ENCODE measurements at regions not wholly inside any gene's neighbourhood (a gene's known extent, or its start where the extent isn't known, plus 50 kb on each side); places are given as distances from the start of the nearest gene placed in this dataset.

DNA sequence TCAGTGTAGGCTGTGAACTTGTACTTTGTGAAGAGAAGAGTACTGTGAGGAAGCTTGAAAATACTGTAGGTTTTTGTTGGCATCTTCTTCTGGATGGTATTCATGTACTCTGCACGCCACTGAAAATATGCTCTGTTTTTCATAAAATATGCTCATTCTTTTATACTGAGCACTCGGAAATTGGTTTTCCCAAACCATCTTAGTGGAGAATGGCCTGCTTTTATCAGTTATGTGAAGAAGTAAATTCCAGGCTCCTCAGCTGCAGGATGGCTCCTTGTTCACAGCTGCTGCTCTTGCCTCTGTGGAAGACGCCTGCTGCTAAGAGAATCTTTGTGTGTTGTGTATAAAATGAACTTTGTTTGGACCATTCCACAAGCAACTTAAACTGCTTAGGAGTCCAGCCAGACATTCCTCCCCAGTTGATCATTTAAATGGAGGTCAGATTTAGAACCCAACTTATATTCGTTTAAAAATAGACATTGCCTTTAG is 443.5 kb upstream of the RGS6 start:
- H3K4me3 ChIP-seq, result peak overlapping the region; percentile 5
- DNase-seq (ENCODE audit: low spot score), result no peak
- H3K4me1 ChIP-seq (ENCODE audit: control insufficient read depth in 1 of 2, low read depth in 2 of 2), result peaks cover 21 to 45% of the 10 kb centered on the region in 2 donors
- H3K9me3 ChIP-seq, result no peaks in the 10 kb centered on the region
- ATAC-seq (ENCODE audit: insufficient number of reproducible peaks, low FRiP score, low read depth), result no peak
- H3K27ac ChIP-seq, result peak overlapping the region; percentile 21 to 23
- no peak for TF ChIP-seq CTCF (IDR thresholded peaks at IDR 0.05)
- no peaks in the 10 kb centered on the region for H3K27me3 ChIP-seq (replicated peaks; ENCODE audit: insufficient read depth)
- H3K36me3 ChIP-seq, result no peaks in the 10 kb centered on the region

- H3K36me3 ChIP-seq, result no peaks in the 10 kb centered on the region
- no peak overlapping the region for H3K27ac ChIP-seq
- TF ChIP-seq CTCF (IDR thresholded peaks at IDR 0.05), result no peak
- peaks cover 21 to 45% of the 10 kb centered on the region in 2 donors for H3K4me1 ChIP-seq (ENCODE audit: control insufficient read depth in 1 of 2, low read depth in 2 of 2)
- DNase-seq (ENCODE audit: low spot score) (no peak), ATAC-seq (ENCODE audit: insufficient number of reproducible peaks, low FRiP score, low read depth) (no peak)
- no peaks in the 10 kb centered on the region for H3K27me3 ChIP-seq (replicated peaks; ENCODE audit: insufficient read depth)
- H3K9me3 ChIP-seq, result no peaks in the 10 kb centered on the region
- H3K4me3 ChIP-seq, result no peak overlapping the region
These were observed 442.5 kb upstream of the RGS6 start for GRCh38 chr14:71489742-71490141.

DNA sequence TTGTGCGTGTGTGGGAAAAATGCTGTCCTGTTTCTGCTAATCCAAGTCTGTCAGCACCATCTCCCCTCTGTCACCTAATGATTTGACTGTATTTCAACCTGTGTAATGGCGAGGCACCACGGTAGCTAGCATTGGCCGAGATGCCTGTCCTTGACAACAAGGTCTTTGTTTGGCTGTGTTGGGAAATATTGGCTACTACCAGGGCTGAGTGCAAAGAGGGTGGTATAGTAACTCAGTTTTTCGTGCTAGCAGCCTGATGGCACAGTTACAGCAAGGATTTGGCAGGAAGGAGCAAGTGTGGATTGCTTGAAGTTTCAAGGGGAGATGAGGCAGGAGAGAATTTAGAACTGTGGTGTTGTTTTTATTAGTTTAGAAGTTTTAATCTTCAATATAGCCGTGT is 440.3 kb upstream of the RGS6 start:
- DNase-seq (ENCODE audit: low spot score) (no peak), ATAC-seq (ENCODE audit: insufficient number of reproducible peaks, low FRiP score, low read depth) (no peak)
- H3K9me3 ChIP-seq, result no peaks in the 10 kb centered on the region
- no peaks in the 10 kb centered on the region for H3K27me3 ChIP-seq (replicated peaks; ENCODE audit: insufficient read depth)
- H3K4me1 ChIP-seq (ENCODE audit: control insufficient read depth in 1 of 2, low read depth in 2 of 2), result peaks cover 19 to 34% of the 10 kb centered on the region in 2 donors
- no peak overlapping the region for H3K27ac ChIP-seq
- no peaks in the 10 kb centered on the region for H3K36me3 ChIP-seq
- no peak overlapping the region for H3K4me3 ChIP-seq
- TF ChIP-seq CTCF (IDR thresholded peaks at IDR 0.05), result no peak

DNA sequence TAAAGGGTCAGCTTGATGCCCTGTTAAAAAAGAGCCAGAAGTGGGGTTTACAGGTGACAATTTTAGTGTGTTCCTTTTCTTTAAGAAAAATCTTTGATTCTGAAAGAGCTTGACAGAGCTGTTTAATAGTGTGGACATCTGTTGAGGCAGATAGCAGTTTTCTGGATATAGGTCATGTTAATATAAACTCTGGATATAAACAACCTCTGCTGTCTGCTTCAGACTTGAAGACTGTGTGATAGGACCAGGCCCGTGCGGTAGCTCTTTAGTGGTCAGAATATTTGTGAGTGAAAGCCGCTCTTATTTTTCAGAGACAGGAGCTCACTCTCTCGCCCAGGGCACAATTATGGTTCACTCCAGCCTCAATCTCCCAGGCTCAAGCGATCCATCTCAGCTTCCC is 439.9 kb upstream of the RGS6 start:
- Histone ChIP-seq H3K27me3 (replicated peaks; ENCODE audit: insufficient read depth) (no peaks in the 10 kb centered on the region), H3K4me1 (ENCODE audit: control insufficient read depth in 1 of 2, low read depth in 2 of 2) (peaks cover 19 to 30% of the 10 kb centered on the region in 2 donors), H3K36me3 (no peaks in the 10 kb centered on the region), H3K9me3 (no peaks in the 10 kb centered on the region), H3K27ac (no peak overlapping the region), H3K4me3 (no peak overlapping the region)
- ATAC-seq (ENCODE audit: insufficient number of reproducible peaks, low FRiP score, low read depth), result no peak
- DNase-seq (ENCODE audit: low spot score), result no peak
- TF ChIP-seq CTCF (IDR thresholded peaks at IDR 0.05), result no peak

DNA sequence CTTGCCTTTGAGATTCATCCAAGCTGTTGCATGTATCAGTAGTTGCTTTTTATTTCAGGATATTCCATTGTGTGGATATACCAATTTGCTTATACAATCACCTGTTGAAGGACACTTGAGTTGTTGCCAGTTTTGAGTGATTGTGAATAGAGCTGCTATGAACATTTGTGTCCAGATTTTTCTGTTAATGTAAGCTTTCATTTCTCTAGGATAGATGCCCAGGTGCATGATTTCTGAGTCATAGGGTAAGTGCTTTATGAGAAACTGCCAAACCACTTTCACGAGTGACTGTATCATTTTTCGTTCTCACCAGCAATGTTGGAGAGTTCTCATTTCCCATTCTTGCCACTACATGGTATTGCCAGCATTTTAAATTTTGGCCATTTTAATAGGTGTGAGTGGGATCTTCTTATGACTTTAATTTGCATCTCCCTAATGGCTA is 434.6 kb upstream of the RGS6 start:
- no peaks in the 10 kb centered on the region for H3K27me3 ChIP-seq (replicated peaks; ENCODE audit: insufficient read depth)
- H3K27ac ChIP-seq, result no peak overlapping the region
- ATAC-seq (ENCODE audit: insufficient number of reproducible peaks, low FRiP score, low read depth), result no peak
- peaks cover 6 to 12% of the 10 kb centered on the region in 2 donors for H3K4me1 ChIP-seq (ENCODE audit: control insufficient read depth in 1 of 2, low read depth in 2 of 2)
- TF ChIP-seq CTCF (IDR thresholded peaks at IDR 0.05), result no peak
- H3K36me3 ChIP-seq, result no peaks in the 10 kb centered on the region
- H3K4me3 ChIP-seq, result no peak overlapping the region
- no peak for DNase-seq (ENCODE audit: low spot score)
- H3K9me3 ChIP-seq, result no peaks in the 10 kb centered on the region
